MM.1S (cell line): ENCODE measurements at regions not wholly inside any gene's neighbourhood (a gene's known extent, or its start where the extent isn't known, plus 50 kb on each side); places are given as distances from the start of the nearest gene placed in this dataset.

Experiments
- DNase-seq: peaks from one replicate; pipeline ENCODE4 v3.0.0-alpha.2; 2015
- H2AFZ ChIP-seq: fragments of 300-600 bp; sonication (generic); 2 replicates; pipeline ENCODE4 v1.6.0; 2016; ENCODE audit warnings: antibody characterized with exemption, low read length
- H3F3A ChIP-seq: fragments of 300-600 bp; sonication (generic); 2 replicates; pipeline ENCODE4 v1.6.1; 2016; ENCODE audit warnings: mild to moderate bottlenecking, antibody characterized with exemption, low read length, moderate library complexity, mixed read lengths; ENCODE audit not compliant: insufficient read depth
- H3K27ac ChIP-seq: fragments of 300-600 bp; sonication (generic); 2 replicates; pipeline ENCODE4 v1.5.1; 2016; ENCODE audit warnings: mild to moderate bottlenecking, low read length
- H3K27me3 ChIP-seq: fragments of 300-600 bp; sonication (generic); replicated peaks from 2 replicates; pipeline ENCODE4 v1.6.0; 2016; ENCODE audit warnings: low read length; ENCODE audit not compliant: insufficient read depth
- H3K36me3 ChIP-seq: fragments of 300-600 bp; sonication (generic); replicated peaks from 2 replicates; pipeline ENCODE4 v1.6.1; 2016; ENCODE audit warnings: mild to moderate bottlenecking, low read length, mixed read lengths; ENCODE audit not compliant: insufficient read depth
- H3K4me1 ChIP-seq: fragments of 300-600 bp; sonication (generic); 2 replicates; pipeline ENCODE4 v1.6.1; 2016; ENCODE audit warnings: low read length, mixed read lengths
- H3K4me2 ChIP-seq: fragments of 300-600 bp; sonication (generic); 2 replicates; pipeline ENCODE4 v1.6.0; 2016; ENCODE audit warnings: low read depth, low read length
- H3K4me3 ChIP-seq: fragments of 300-600 bp; sonication (generic); 2 replicates; pipeline ENCODE4 v1.5.1; 2016; ENCODE audit warnings: low read length, mixed read lengths
- H3K79me2 ChIP-seq: fragments of 300-600 bp; sonication (generic); 2 replicates; pipeline ENCODE4 v1.6.1; 2016; ENCODE audit warnings: mixed run types, low read length, mixed read lengths
- H3K9ac ChIP-seq: fragments of 300-600 bp; sonication (generic); 2 replicates; pipeline ENCODE4 v1.6.1; 2016; ENCODE audit warnings: low read length, mixed read lengths
- H3K9me2 ChIP-seq: fragments of 300-600 bp; sonication (generic); replicated peaks from 2 replicates; pipeline ENCODE4 v1.6.1; 2016; ENCODE audit warnings: mild to moderate bottlenecking, low read length, mixed read lengths; ENCODE audit not compliant: insufficient read depth
- H3K9me3 ChIP-seq: fragments of 300-600 bp; sonication (generic); replicated peaks from 2 replicates; pipeline ENCODE4 v1.6.1; 2016; ENCODE audit warnings: mild to moderate bottlenecking, low read length, mixed read lengths; ENCODE audit not compliant: insufficient read depth
- H4K20me1 ChIP-seq: fragments of 300-600 bp; sonication (generic); 2 replicates; pipeline ENCODE4 v1.6.1; 2016; ENCODE audit warnings: mild to moderate bottlenecking, low read length, moderate library complexity, mixed read lengths; ENCODE audit not compliant: insufficient read depth
- CTCF ChIP-seq: fragments of 300-600 bp; sonication (generic); IDR thresholded peaks from 2 replicates; pipeline ENCODE4 v1.5.1; 2016; ENCODE audit warnings: antibody characterized with exemption, low read length, mixed read lengths
- EZH2 ChIP-seq: fragments of 300-600 bp; sonication (generic); optimal IDR thresholded peaks from 2 replicates; pipeline ENCODE3; 2017; ENCODE audit warnings: low read depth, mild to moderate bottlenecking, antibody characterized with exemption, low read length, mixed read lengths
- EZH2phosphoT487 ChIP-seq: fragments of 300-600 bp; sonication (generic); IDR thresholded peaks from 2 replicates; pipeline ENCODE4 v1.6.1; 2018; ENCODE audit warnings: antibody characterized with exemption, low read length

GRCh38 chr12:34401659-34402227, 379.4 kb downstream of the ALG10 start:
- Histone ChIP-seq H2AFZ (no peak overlapping the region), H3K4me1 (no peaks in the 10 kb centered on the region), H3K36me3 (no peaks in the 10 kb centered on the region), H3K9me2 (no peaks in the 10 kb centered on the region), H3F3A (no peaks in the 10 kb centered on the region), H3K27ac (no peak overlapping the region), H3K27me3 (no peaks in the 10 kb centered on the region), H3K4me2 (no peak overlapping the region), H4K20me1 (no peaks in the 10 kb centered on the region), H3K9ac (no peak overlapping the region), H3K79me2 (no peaks in the 10 kb centered on the region), H3K9me3 (no peaks in the 10 kb centered on the region), H3K4me3 (no peak overlapping the region)
- TF ChIP-seq EZH2 (no peak), CTCF (no peak), EZH2phosphoT487 (no peak)
- no peak for DNase-seq

- no peak for DNase-seq
- Histone ChIP-seq H2AFZ (no peak overlapping the region), H4K20me1 (no peaks in the 10 kb centered on the region), H3K9me3 (no peaks in the 10 kb centered on the region), H3F3A (no peaks in the 10 kb centered on the region), H3K79me2 (no peaks in the 10 kb centered on the region), H3K4me1 (no peaks in the 10 kb centered on the region), H3K27ac (no peak overlapping the region), H3K9me2 (no peaks in the 10 kb centered on the region), H3K9ac (no peak overlapping the region), H3K4me3 (no peak overlapping the region), H3K36me3 (no peaks in the 10 kb centered on the region), H3K27me3 (no peaks in the 10 kb centered on the region), H3K4me2 (no peak overlapping the region)
- TF ChIP-seq EZH2 (no peak), CTCF (no peak), EZH2phosphoT487 (no peak)
Measured at GRCh38 chr12:34402228-34402898, 380.1 kb downstream of the ALG10 start.

- H3K9me2 ChIP-seq: no peaks in the 10 kb centered on the region
- no peak overlapping the region for H3K9ac ChIP-seq
- no peaks in the 10 kb centered on the region for H3K79me2 ChIP-seq
- no peaks in the 10 kb centered on the region for H3K9me3 ChIP-seq
- H3K4me1 ChIP-seq: no peaks in the 10 kb centered on the region
- H3K4me2 ChIP-seq: no peak overlapping the region
- no peaks in the 10 kb centered on the region for H3K27me3 ChIP-seq
- H4K20me1 ChIP-seq: no peaks in the 10 kb centered on the region
- DNase-seq: no peak
- no peak for TF ChIP-seq EZH2phosphoT487
- no peak for TF ChIP-seq EZH2
- no peak for TF ChIP-seq CTCF
- no peak overlapping the region for H3K27ac ChIP-seq
- H2AFZ ChIP-seq: no peak overlapping the region
- H3F3A ChIP-seq: no peaks in the 10 kb centered on the region
- H3K36me3 ChIP-seq: no peaks in the 10 kb centered on the region
- H3K4me3 ChIP-seq: no peak overlapping the region
Measured at GRCh38 chr12:34402899-34403705, 380.8 kb downstream of the ALG10 start.
